Right atrium auricular region (tissue), 2 donors: ENCODE measurements at regions not wholly inside any gene's neighbourhood (a gene's known extent, or its start where the extent isn't known, plus 50 kb on each side); places are given as distances from the start of the nearest gene placed in this dataset.
"Not testable (repeated sequence)": the region's sequence is repeated elsewhere in the genome, so short reads cannot be mapped to it uniquely, and the experiment has no call there.

Source experiments
- DNase-seq: peaks from one replicate; pipeline ENCODE4 v3.0.0-alpha.2; 2019; ENCODE audit warnings: low spot score
- H3K27ac ChIP-seq, 2 donors: fragments of 200-600 bp; sonication (generic); 1 replicate in 1 of 2; 2 replicates in 1 of 2; pipeline ENCODE4 v1.5.1; 2016 to 2019
- H3K27me3 ChIP-seq, 2 donors: fragments of 200-600 bp; sonication (generic); one replicate each; pipeline versions ENCODE4 v1.5.1 to v1.6.0; 2017 to 2019
- H3K36me3 ChIP-seq: fragments of 200-600 bp; sonication (generic); one replicate; pipeline ENCODE4 v1.5.1; 2016
- H3K4me1 ChIP-seq, 2 donors: fragments of 200-600 bp; sonication (generic); one replicate each; pipeline versions ENCODE4 v1.5.1 to v1.6.0; 2017 to 2019
- H3K4me3 ChIP-seq, 2 donors: fragments of 200-600 bp; sonication (generic); 1 replicate in 1 of 2; 2 replicates in 1 of 2; pipeline ENCODE4 v1.5.1; 2017 to 2019; ENCODE audit warnings: mild to moderate bottlenecking in 1 of 2, moderate library complexity in 1 of 2
- H3K9me3 ChIP-seq, 2 donors: fragments of 200-600 bp; sonication (generic); one replicate each; pipeline ENCODE4 v1.5.1; 2019
- TF ChIP-seq, protein P1 (sequence below), 2 donors: fragments of 200-600 bp; sonication (generic); IDR thresholded peaks; one replicate each; pipeline ENCODE4 v1.5.1; 2019; ENCODE audit warnings: antibody characterized with exemption in 2 of 2

DNA sequence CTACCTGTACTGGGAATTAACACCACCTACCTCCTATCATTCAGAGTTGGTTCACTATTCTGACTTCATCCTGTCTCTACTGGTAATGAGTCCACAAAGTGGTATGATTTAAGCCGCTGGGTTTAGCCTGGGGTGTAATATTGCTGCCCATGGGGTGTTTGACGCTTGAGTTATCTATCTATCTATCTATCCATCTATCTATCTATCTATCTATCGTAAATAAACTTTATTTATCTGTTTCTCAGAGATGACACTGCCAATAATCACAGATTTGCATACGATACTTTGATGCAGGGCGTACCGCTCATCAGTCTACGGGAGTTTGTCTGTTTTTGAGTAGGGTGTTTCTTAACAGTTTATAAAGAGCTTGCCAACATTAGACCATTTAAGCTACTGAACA lies 73.6 kb upstream of the ZNF184 start:
- no peaks in the 10 kb centered on the region for H3K36me3 ChIP-seq
- H3K4me3 ChIP-seq: no peak overlapping the region
- DNase-seq: no peak
- peaks cover 0 to 4% of the 10 kb centered on the region in 2 donors for H3K4me1 ChIP-seq
- no peak overlapping the region for H3K27ac ChIP-seq
- peaks cover 0 to 5% of the 10 kb centered on the region in 2 donors for H3K9me3 ChIP-seq
- H3K27me3 ChIP-seq: peaks cover 11 to 24% of the 10 kb centered on the region in 2 donors
- TF ChIP-seq, protein P1, sequence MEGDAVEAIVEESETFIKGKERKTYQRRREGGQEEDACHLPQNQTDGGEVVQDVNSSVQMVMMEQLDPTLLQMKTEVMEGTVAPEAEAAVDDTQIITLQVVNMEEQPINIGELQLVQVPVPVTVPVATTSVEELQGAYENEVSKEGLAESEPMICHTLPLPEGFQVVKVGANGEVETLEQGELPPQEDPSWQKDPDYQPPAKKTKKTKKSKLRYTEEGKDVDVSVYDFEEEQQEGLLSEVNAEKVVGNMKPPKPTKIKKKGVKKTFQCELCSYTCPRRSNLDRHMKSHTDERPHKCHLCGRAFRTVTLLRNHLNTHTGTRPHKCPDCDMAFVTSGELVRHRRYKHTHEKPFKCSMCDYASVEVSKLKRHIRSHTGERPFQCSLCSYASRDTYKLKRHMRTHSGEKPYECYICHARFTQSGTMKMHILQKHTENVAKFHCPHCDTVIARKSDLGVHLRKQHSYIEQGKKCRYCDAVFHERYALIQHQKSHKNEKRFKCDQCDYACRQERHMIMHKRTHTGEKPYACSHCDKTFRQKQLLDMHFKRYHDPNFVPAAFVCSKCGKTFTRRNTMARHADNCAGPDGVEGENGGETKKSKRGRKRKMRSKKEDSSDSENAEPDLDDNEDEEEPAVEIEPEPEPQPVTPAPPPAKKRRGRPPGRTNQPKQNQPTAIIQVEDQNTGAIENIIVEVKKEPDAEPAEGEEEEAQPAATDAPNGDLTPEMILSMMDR (IDR thresholded peaks at IDR 0.05): no peak

GRCh38 chr6:27545271-27546046 lies 72.6 kb upstream of the ZNF184 start:
- TF ChIP-seq, protein P1 (IDR thresholded peaks at IDR 0.05): no peak
- H3K9me3 ChIP-seq: peaks cover 0 to 5% of the 10 kb centered on the region in 2 donors
- H3K4me3 ChIP-seq: peak overlapping the region in 1 of 2 donors; percentile 5
- H3K4me1 ChIP-seq: peaks cover 0 to 4% of the 10 kb centered on the region in 2 donors
- no peak for DNase-seq
- H3K27me3 ChIP-seq: peaks cover 11 to 24% of the 10 kb centered on the region in 2 donors
- no peaks in the 10 kb centered on the region for H3K36me3 ChIP-seq
- H3K27ac ChIP-seq: no peak overlapping the region

GRCh38 chr6:27544612-27545260 lies 71.8 kb upstream of the ZNF184 start:
- Histone ChIP-seq H3K27ac (no peak overlapping the region), H3K9me3 (peaks cover 0 to 5% of the 10 kb centered on the region in 2 donors), H3K36me3 (no peaks in the 10 kb centered on the region), H3K4me3 (peak overlapping the region in 1 of 2 donors; percentile 5), H3K4me1 (peaks cover 0 to 4% of the 10 kb centered on the region in 2 donors), H3K27me3 (peaks cover 11 to 24% of the 10 kb centered on the region in 2 donors)
- no peak for DNase-seq
- TF ChIP-seq, protein P1 (IDR thresholded peaks at IDR 0.05): no peak

GRCh38 chr6:27544135-27544534 lies 71.2 kb upstream of the ZNF184 start:
- not testable (repeated sequence) for H3K9me3 ChIP-seq, H3K4me3 ChIP-seq

DNA sequence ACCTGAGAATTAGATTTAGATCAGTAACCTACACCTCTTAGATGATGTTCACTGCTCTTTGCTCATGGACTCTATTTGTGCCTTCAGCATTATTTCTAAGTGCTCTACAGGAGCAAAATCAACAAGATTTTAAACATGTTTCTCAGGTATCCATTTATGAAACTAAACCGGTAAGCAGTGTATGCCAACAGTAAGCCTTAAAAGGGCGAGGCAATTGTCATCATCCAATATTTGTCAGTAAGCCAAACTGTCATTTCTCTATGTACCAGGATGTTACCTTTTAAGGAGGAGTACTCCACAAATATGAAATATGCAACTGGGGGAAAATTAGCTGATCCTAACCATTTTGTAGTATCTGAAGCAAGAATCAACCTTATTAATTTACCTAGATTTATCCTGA lies 69.6 kb upstream of the ZNF184 start:
- Histone ChIP-seq H3K36me3 (no peaks in the 10 kb centered on the region), H3K4me3 (no peak overlapping the region), H3K27me3 (peaks cover 7 to 18% of the 10 kb centered on the region in 2 donors), H3K9me3 (peaks cover 0 to 5% of the 10 kb centered on the region in 2 donors), H3K27ac (no peak overlapping the region), H3K4me1 (peaks cover 0 to 4% of the 10 kb centered on the region in 2 donors)
- DNase-seq: no peak
- TF ChIP-seq, protein P1 (IDR thresholded peaks at IDR 0.05): no peak

More at GRCh38 chr6:27544135-27544534, 71.2 kb upstream of the ZNF184 start:
- H3K27me3 ChIP-seq: peaks cover 11 to 24% of the 10 kb centered on the region in 2 donors
- H3K27ac ChIP-seq, H3K36me3 ChIP-seq, DNase-seq, H3K4me1 ChIP-seq: not testable (repeated sequence)

DNA sequence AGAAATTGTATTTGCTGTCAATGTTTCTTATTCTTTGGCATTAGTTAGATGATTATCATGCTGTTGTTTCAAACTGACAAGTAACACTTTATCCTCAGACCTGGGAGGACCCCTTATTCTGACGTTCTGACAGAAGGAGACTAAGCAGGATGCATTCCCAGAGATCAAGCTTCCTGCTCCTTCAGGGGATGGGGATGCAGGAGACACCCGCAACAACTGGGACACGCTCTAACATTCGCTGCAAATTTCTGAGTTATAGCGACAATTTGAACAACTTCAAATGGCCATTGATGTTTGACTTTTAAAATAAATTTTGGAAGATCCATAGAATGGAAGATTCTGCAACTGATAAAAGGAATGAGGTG lies 69.0 kb upstream of the ZNF184 start:
- Histone ChIP-seq H3K36me3 (no peaks in the 10 kb centered on the region), H3K27me3 (peaks cover 7 to 14% of the 10 kb centered on the region in 2 donors), H3K27ac (no peak overlapping the region), H3K4me3 (no peak overlapping the region), H3K4me1 (peaks cover 0 to 4% of the 10 kb centered on the region in 2 donors), H3K9me3 (peaks cover 0 to 5% of the 10 kb centered on the region in 2 donors)
- TF ChIP-seq, protein P1 (IDR thresholded peaks at IDR 0.05): no peak
- no peak for DNase-seq
